KG1 (cell line): ENCODE measurements at regions not wholly inside any gene's neighbourhood (a gene's known extent, or its start where the extent isn't known, plus 50 kb on each side); places are given as distances from the start of the nearest gene placed in this dataset.
"Not testable (repeated sequence)": the region's sequence is repeated elsewhere in the genome, so short reads cannot be mapped to it uniquely, and the experiment has no call there.

ENCODE experiments used
- DNase-seq: peaks from one replicate; lab custom pipeline; 2025; lab: John Stamatoyannopoulos, UW

DNA sequence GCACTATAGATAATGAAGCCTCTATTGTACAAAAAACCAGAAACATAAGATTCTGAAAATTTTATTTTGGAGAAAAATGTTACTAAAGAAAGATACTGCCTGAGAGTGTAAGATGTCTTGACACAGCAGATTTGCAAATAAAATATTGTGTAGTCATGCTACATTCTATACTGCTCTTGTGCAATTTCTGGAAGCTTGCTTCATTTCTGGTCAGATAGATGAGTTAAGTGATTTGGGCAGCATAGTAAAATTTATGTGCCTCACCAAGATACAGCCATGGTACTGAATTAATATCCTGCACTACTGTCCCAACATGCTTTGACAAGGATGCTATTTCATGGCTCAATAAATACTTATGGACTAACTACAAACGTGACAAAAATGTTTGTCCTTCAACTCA, 55.1 kb upstream of the STARD13 start:
- no peak for DNase-seq

DNA sequence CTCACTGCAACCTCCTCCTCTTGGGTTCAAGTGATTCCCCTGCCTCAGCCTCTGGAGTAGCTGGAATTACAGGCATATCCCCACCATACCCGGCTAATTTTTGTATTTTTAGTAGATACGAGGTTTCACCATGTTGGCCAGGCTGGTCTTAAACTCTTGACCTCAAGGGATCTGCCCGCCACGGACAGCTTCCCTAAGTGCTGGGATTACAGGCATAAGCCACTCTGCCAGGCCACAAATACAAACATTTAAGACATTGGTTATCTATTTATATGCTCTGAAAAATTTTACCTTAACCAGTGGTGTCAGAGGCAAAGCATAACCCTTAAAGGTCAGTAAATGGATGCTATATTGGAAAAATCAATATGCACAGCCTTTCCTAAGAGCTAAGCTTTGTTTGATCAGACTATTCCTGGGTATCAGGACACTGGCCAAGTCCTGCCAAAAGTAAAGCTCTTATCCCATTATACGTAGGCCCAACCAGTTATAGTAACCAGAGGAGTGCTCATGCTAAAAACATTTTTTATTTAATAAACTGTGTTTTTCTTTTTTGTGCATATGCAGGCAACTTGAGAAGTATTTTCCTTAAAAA, 56.4 kb upstream of the STARD13 start:
- no peak for DNase-seq

DNA sequence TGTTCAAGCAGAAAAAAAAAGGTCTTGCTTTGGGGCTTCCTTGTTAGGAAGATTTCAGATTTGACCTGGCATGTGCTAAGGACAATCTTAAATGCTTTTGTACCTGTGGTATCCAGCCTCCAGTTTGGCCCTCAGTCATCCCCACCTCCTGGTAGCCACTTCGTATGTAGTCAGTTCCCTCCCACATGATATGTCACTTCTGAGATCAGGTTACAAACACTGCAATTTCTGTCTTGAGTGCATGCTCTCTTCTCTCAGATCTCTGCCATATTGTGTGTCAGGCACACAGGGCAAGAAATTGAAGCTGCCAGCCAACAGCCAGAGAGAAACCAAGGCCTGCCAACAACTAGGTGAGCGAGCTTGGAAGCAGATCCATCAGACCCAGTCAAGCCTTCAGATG, 60.3 kb upstream of the STARD13 start:
- DNase-seq = no peak

DNA sequence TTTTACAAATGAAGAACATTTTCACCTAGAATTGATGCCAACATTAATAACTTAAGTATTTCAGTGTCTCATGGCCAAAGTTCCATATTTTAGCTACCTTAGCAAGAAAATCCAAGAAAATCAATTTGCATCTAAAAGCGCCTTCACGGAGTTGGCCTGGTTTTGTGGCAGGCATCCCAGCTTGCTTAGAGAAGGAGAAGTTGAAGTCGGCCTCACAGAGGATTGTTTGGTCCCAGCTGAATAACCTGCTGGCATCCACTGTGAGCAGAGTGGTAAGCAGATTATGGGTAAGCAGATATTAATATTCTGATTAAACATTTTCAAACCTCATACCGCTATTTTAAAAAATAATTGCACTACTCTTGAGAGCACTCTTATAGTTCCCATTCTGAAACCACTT, 62.3 kb upstream of the STARD13 start:
- DNase-seq = no peak

DNA sequence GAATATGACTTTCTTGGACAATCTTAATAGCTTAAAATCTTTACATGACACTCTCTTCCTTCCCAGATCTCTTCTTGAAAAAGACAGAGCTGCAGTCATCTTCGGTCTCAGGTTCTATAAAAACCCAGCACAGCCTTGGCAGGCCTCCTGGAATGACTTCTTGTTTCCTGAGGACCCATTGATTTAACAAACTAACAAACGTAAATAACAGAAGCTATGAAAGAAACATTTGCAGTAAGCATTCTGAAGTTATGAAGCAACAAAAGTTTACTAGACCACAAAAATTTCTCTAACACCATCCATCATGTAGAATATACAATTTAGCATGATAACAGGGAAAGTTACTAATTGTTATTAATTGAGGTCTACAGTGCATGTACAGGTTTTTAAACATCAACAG, 62.8 kb upstream of the STARD13 start:
- no peak for DNase-seq

DNA sequence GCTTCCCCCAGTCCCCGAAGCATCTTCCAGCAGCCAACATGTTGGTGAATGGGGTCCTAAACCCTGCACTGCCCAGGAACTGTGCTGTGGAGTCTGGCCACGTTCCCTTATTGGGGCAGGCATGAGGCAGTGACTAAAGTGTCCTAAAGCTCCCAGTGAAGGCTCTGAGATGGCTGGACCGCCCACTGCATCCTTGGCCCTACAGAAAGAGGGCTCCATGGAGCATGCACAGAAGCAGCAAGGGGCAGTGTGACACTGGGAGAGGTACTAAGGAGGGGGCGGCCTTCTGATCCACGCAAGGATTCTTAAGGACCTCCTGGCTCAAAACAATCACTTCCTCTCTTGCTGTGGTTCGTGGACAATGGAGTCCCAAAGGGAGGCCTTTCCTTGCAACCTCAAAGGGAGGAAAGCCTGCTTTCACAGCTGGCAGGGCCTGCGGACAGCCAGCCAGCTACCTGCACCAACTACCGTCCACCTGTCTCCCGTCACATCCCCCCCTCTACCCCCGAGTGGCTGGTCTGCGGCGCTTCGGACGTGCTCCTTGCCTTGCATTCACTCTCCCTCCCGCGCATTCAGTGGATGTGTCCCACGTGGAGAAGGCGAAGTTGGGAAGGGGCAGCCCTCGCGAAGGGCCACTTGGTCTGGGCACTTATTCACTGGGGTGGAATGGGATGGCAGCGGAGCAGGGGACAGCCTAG, 63.9 kb upstream of the STARD13 start:
- no peak for DNase-seq

DNA sequence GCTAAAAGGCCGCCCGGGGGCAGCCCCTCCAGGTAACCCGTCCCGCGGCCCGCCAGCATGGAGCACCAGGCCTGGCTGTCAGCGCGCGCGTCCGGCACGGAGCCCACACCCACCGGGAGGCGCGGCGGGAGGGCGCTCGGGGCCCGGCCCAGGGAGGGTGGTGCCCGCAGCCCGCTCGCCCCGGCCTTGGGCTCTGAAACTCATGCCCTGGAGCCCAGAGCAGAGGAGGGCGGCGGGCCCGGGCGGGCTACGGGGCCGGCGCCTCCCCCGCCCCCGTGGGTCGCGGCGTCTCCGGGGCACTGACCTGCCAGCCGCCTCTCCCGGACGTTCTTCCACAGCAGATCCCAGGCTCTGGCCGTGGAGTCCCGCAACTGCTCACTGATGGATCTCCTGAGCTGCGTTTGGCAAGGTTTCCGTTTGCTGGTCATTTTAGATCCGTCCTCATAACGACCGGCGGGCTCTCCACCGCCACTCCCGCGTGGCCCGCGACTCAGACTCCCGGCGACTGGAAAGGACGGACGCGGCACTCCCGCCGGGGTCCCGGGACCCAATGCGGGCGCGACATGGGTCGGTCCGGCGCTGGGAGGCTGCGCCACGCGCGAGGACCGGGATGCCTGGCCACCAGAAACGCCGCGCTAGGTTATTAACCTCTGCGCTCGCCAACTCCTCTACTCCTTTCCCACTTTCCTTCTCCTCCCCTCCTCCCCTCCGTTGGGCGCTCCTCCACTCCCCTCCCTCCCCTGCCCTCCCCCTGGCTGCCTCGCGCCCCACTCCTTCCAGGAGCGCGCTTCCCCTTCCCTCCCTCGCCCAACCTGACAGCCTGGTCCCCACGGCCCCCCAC, 64.7 kb upstream of the STARD13 start:
- DNase-seq = no peak

DNA sequence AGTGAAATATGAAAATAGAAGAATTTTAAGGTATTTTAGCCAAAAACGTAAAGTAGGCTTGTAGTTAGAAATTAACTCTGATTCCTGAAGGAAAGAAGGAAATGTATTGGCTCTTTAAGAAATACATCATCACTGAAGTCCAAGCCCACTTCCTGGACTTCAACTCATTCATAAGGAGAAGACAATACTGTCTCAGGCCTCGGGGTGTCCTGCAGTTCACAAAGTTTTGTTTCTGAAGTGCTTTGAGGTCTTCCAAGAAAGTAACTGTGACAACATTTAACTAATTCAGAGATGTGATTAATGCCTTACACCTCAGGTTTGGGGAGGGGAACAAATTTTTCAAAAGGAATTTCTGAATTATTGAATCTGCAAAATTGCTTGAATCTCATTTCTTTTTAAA, 65.8 kb upstream of the STARD13 start:
- DNase-seq = no peak

DNA sequence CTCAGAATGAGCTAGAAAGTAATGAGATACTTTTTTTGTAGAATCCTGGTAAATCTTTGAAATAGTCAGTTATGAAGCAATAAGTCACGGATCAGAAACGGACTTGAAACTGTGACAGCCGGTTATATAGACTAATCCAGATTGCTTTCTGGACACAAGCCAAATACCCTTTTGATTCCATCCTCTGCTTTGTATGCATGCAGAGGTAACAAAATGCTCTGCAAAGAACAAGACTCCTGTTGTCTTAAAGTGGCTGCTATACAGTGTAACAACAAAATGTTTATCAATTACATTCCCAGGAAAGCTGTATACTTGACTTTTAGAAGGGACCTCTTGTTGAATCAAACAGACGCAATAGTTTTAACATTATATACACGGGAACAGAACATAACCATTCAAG, 66.5 kb upstream of the STARD13 start:
- no peak for DNase-seq

DNA sequence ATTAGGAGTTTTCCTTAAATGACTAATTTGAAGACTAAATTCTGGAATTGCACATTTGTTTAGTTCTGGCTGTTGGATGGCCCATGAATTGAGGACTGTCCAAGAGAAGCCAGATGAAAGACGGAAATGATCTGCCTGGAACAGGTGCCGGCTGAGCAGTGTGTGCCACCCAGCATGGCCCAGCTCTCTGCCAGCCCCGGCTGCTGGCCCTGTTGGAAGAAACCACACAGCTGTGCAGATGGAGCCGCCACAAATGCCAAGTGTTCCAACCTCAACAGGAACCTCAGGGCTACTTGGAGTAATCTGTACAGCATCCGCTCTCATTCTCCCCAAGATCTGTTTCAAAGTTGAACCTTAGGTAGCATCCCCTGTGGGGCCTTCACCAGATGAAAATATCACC, 67.0 kb upstream of the STARD13 start:
- no peak for DNase-seq

DNA sequence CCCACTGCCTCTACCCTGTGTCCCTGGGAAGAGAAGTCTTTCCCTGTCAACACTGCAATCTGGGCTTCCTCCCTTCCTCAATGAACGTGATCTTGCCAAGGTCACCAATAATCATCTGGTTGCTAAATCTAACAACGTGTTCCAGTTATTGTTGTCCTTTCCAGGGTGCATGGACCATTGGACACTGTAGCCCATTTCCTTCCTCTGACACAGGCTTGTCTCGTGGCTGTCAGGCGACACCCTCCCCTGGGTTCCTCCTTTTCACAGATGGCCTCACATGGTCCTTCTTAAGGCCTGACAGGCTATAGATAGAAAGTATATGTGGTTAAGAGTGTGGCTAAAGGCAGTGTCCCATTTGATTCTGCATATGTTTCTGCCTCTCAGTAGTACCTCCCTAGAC, 67.7 kb upstream of the STARD13 start:
- peak; percentile 17 for DNase-seq

DNA sequence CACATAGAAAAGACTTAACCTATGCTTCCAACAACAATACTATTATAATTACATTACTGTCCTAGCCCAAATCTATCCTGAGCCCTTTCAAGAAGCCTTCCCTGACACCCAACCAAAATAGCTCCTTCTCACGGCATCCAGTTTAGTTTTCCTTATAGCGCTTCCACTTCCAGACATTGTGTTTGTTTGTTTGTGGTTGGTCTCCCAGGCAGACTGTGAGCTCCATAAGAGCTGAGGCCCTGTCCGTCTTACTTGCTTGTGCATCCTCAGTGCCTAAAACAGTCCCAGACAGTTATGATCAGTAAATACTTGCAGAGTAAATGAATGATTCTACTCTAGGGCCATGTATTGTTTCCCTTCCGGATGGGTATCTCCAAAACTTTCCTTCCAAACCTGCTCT, 68.1 kb upstream of the STARD13 start:
- no peak for DNase-seq

DNA sequence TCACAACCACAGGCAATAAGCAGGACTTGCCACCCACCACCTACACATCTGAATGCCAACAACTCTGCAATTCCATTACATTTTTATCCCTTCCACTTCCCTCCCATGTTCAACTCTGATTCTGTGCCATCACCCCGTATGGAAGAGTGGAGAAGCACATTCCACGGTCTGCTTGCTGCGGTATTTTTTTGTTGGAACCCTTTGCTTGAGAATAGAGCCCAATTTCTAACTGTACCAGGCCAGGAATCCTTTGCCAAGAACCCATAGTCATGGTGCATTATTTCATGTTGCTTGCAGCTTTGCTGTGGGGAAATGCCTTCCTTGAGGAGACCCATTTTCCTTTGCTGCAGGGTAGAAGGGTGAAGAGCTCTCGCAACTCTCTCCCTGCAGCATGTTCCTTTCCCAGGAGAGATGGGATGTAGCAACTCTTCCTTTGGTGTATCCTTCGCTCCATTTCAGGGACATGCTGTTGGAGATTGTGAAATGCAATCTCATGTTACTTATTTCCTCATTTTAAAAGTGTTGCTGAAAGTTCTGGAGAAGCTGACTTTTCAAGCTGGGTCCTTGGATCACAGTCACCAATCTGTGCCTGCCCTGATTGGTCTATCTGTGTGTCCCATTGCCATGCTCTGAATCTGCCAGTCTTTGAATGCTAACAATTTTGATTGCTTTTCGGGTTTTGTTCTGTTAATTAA, 69.8 kb upstream of the STARD13 start:
- DNase-seq = no peak

DNA sequence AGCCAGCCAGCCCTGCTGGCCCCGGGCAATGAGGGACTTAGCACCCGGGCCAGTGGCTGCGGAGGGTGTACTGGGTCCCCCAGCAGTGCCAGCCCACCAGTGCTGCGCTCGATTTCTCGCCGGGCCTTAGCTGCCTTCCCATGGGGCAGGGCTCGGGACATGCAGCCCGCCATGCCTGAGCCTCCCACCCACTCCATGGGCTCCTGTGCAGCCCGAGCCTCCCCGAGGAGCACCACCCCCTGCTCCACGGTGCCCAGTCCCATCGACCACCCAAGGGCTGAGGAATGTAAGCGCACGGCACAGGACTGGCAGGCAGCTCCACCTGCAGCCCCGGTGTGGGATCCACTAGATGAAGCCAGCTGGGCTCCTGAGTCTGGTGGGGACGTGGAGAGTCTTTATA, 72.5 kb upstream of the STARD13 start:
- not testable (repeated sequence) for DNase-seq

DNA sequence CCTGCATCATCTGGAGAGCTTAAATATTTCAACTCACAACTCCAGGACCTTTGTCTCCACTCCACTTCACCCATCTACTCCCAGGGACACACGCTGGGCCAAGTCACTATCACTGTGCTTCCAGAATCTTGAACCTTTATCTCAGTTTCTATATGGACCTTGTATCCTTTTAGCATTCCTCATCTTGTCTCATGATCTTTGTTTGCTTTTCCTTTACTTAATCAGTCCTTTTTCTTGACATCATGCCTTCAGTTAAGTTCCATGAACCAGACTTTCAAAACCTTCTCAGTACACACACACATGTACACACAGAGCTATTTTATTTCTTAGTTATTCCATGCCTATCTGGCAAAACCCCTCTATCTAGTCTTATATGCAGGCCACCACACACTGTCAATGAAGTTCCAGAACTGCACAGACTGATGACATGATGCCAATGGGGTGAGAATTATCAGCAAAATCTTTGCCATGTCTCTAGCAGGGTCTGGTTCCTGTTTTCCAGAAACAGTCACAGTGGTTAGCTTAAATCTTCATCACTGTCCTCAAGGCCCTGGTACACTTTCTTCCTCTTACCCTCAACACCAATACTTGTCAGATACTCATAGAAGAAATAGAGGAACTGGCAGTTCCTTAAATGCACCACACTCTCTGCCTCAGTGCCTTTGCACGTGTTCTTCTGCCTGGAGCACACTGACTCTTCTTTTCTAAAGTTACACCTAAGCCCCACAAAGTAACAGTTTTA, 77.6 kb upstream of the STARD13 start:
- DNase-seq = peak; percentile 37

DNA sequence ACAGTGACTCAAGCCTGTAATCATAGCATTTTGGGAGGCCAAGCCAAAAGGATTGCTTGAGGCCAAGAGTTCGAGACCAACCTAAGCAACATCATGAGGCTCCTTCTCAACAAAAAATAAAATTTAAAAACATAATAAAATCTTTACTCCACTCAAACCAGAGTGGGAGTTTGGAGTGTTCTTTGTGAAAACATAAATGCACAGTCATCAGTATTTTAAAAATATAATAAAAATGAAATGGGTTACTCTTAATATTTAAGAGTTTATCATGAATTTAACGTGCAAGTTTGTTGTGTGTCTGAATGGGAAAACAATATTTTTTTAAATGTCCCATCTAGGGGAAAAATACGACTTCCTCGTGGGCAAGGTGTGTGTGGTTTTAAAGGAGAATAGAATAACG, 78.6 kb upstream of the STARD13 start:
- DNase-seq = no peak

DNA sequence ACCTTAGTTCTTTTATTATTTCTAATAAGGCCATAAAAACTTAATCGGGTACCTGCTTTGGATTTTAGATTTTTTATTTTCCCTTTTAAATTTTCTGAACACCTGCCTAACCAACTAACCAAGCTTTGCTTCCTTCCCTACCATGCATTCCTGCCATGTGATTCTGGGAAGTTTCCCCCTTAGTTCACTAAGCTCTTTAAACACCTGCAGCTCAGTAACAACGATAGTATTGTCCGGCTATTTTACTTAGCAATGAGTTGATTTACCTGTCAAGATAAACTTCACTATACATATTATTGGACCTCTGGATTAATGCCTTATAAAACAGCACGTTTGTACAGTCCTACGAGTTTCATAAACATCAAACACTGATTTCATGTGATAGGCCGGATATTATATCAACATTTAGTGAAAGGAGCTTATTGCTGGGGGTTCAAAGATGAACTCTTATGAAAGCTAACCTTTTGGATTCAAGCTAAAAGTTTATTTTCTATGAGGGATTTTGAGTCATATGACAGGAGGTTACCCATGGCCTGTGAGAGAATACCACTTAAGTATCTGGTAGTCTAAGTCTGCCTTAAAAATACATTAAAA, 81.0 kb upstream of the STARD13 start:
- DNase-seq = no peak

DNA sequence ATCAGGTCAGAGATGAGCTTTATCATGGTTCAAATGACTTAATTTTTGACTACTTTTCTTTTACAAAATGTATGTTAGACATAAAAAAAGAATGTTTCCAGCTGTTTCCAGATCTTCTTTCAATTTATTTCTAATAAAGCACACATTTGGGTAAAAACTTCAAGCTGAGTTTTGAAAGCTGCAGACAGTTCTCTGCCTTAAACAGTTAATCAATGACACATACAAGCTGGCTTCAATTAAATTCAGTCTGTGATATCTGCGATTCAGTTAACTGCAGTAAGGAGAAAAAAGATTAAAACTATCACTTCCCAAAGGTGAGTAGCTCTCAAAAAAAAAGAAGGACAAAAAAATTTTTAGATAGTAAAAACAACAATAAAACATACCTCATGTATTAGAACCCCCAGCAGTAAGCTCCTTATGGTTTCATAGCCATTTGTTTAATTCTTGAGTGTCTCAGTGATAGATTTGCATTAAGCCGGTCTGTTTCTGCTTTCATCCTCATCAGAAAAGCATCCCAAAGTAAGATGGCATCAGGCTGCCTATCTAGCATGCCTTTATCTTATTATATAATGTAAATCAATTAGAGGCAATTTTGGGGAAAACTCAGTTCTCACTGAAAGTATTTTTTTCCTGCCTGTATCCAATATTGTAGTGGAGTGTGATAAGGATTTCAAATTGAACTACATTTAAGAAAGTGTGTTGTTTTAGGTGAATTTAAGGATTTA, 81.8 kb upstream of the STARD13 start:
- no peak for DNase-seq

DNA sequence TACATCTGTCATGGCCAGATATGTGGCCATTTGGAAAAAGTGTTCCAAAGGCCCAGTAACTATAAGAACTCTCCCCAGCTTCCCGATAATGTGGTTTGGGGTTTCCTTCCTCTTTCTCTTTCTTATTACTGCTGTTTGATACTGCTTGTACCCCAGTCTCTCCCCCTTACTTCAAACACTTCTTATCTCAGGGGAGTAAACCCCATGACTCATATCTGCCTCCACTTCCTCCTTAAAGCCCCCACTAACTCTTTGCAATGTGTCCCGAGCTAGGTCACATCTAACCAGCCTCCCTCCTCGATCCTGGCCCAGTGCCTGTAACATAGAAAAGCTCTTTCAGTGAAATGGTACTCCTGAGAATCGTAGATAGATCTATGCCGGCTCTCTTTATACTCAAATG, 82.4 kb upstream of the STARD13 start:
- no peak for DNase-seq

DNA sequence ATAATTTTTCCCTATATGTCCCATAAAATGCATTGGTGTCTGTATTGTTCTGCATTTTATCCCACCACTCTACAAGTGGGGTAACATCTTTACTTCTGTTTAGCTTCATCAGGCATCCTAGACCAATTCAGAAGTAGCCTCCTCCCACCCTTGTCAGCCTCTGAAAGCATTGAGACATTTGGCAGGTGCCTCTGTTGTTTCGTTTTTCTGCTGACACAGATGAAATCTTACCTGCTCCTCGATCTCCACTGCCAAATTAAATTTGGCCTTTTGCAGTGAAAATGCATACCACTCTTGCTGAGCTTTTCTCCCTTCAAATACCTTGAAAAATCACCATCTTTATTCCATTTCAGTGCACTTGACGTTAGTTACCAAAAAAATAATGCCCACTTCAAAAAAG, 83.5 kb upstream of the STARD13 start:
- DNase-seq = no peak
